GM12878 (cell line): ENCODE measurements at regions not wholly inside any gene's neighbourhood (a gene's known extent, or its start where the extent isn't known, plus 50 kb on each side); places are given as distances from the start of the nearest gene placed in this dataset.

Experiments
- DPF2 ChIP-seq: fragments of 450-650 bp; IDR thresholded peaks from 2 replicates; pipeline ENCODE4 v1.6.1; 2017; ENCODE audit warnings: mild to moderate bottlenecking
- HCFC1 ChIP-seq: fragments of 150-350 bp; IDR thresholded peaks from 2 replicates; pipeline ENCODE4 v1.6.1; 2014; ENCODE audit warnings: low read length
- MTA3 ChIP-seq: IDR thresholded peaks from 2 replicates; pipeline ENCODE4 v1.6.1; 2012; ENCODE audit warnings: low read length, inconsistent platforms, borderline replicate concordance
- POLR2A ChIP-seq: IDR thresholded peaks from 2 replicates; pipeline ENCODE4 v1.6.1; 2011; ENCODE audit warnings: low read depth, mild to moderate bottlenecking, low read length
- PRDM15 ChIP-seq: fragments of 450-650 bp; formaldehyde crosslinking; IDR thresholded peaks from 2 replicates; pipeline ENCODE4 v1.4.0; 2020; ENCODE audit warnings: mild to moderate bottlenecking, moderate library complexity
- RAD21 ChIP-seq: IDR thresholded peaks from 2 replicates; pipeline ENCODE4 v1.6.1; 2011; ENCODE audit warnings: mild to moderate bottlenecking, low read depth, low read length, moderate library complexity; ENCODE audit not compliant: insufficient read depth
- SMAD1 ChIP-seq: fragments of 450-650 bp; IDR thresholded peaks from 2 replicates; pipeline ENCODE4 v1.6.1; 2018; ENCODE audit warnings: mild to moderate bottlenecking, low read depth; ENCODE audit not compliant: partially characterized antibody
- SUZ12 ChIP-seq: fragments of 200-600 bp; sonication (generic); IDR thresholded peaks from one replicate; pipeline ENCODE4 v1.6.1; 2018; ENCODE audit warnings: antibody characterized with exemption, mild to moderate bottlenecking; ENCODE audit not compliant: unreplicated experiment
- TCF7 ChIP-seq: IDR thresholded peaks from 2 replicates; pipeline ENCODE4 v1.6.1; 2014; ENCODE audit warnings: antibody characterized with exemption, borderline replicate concordance
- TF ChIP-seq, protein P1 (sequence below), 3 experiments: IDR thresholded peaks in 2 of 3; conservative IDR thresholded peaks in 1 of 3; 2 replicates each; pipeline ENCODE4 v1.5.1; 2011; ENCODE audit warnings: low read depth in 3 of 3, low read length in 3 of 3, mild to moderate bottlenecking in 3 of 3, control low read depth in 2 of 3, moderate library complexity in 2 of 3, inconsistent platforms in 1 of 3, mixed read lengths in 1 of 3; ENCODE audit not compliant: control insufficient read depth in 2 of 3, insufficient read depth in 1 of 3; ENCODE audit errors: extremely low read depth in 1 of 3
- TF ChIP-seq, protein P2 (sequence below): fragments of 450-650 bp; IDR thresholded peaks from 2 replicates; pipeline ENCODE4 v1.6.1; 2018; ENCODE audit warnings: borderline replicate concordance, mild to moderate bottlenecking; ENCODE audit not compliant: partially characterized antibody

DNA sequence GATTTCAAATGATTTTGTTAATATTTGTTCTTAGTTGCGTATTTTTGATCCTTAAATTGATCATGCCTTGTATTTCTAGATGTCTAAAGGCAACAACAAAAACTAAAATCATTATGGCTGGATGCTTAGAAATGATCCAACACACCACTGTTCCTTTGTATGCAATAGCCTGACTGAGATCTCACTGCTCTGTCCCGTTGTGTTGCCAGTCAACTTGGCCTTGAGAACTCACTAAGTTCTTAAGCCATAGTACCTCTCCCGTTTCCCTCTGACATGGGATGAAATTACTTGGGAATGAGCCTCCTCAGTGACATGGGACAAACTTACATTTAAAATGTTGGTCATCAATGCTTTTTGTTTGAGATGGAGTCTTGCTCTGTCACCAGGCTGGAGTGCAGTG lies 222.0 kb upstream of the HS6ST1 start:
- no peak for TF ChIP-seq HCFC1
- no peak for TF ChIP-seq POLR2A
- TF ChIP-seq TCF7: no peak
- no peak for TF ChIP-seq DPF2
- TF ChIP-seq RAD21: no peak
- no peak for TF ChIP-seq MTA3
- no peak for TF ChIP-seq SMAD1
- TF ChIP-seq, protein P1, sequence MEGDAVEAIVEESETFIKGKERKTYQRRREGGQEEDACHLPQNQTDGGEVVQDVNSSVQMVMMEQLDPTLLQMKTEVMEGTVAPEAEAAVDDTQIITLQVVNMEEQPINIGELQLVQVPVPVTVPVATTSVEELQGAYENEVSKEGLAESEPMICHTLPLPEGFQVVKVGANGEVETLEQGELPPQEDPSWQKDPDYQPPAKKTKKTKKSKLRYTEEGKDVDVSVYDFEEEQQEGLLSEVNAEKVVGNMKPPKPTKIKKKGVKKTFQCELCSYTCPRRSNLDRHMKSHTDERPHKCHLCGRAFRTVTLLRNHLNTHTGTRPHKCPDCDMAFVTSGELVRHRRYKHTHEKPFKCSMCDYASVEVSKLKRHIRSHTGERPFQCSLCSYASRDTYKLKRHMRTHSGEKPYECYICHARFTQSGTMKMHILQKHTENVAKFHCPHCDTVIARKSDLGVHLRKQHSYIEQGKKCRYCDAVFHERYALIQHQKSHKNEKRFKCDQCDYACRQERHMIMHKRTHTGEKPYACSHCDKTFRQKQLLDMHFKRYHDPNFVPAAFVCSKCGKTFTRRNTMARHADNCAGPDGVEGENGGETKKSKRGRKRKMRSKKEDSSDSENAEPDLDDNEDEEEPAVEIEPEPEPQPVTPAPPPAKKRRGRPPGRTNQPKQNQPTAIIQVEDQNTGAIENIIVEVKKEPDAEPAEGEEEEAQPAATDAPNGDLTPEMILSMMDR (IDR thresholded peaks at IDR 0.05 in 2 of 3, conservative IDR thresholded peaks at IDR 0.05 in 1 of 3; ENCODE audit: control insufficient read depth in 2 of 3, extremely low read depth in 1 of 3, insufficient read depth in 1 of 3, low read depth in 3 of 3, low read length in 3 of 3): no peak
- TF ChIP-seq, protein P2, sequence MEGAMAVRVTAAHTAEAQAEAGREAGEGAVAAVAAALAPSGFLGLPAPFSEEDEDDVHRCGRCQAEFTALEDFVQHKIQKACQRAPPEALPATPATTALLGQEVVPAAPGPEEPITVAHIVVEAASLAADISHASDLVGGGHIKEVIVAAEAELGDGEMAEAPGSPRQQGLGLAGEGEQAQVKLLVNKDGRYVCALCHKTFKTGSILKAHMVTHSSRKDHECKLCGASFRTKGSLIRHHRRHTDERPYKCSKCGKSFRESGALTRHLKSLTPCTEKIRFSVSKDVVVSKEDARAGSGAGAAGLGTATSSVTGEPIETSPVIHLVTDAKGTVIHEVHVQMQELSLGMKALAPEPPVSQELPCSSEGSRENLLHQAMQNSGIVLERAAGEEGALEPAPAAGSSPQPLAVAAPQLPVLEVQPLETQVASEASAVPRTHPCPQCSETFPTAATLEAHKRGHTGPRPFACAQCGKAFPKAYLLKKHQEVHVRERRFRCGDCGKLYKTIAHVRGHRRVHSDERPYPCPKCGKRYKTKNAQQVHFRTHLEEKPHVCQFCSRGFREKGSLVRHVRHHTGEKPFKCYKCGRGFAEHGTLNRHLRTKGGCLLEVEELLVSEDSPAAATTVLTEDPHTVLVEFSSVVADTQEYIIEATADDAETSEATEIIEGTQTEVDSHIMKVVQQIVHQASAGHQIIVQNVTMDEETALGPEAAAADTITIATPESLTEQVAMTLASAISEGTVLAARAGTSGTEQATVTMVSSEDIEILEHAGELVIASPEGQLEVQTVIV: no peak
- TF ChIP-seq SUZ12: no peak
- no peak for TF ChIP-seq PRDM15 (CRISPR knock-in tag)
